GM12892 (cell line): ENCODE measurements at regions not wholly inside any gene's neighbourhood (a gene's known extent, or its start where the extent isn't known, plus 50 kb on each side); places are given as distances from the start of the nearest gene placed in this dataset.

Experiments
- POLR2A ChIP-seq: IDR thresholded peaks from 2 replicates; pipeline ENCODE4 v1.6.1; 2011; ENCODE audit warnings: low read depth, low read length, control low read depth
- POLR2AphosphoS5 ChIP-seq: IDR thresholded peaks from 2 replicates; pipeline ENCODE4 v1.6.1; 2011; ENCODE audit warnings: low read depth, low read length, control low read depth

DNA sequence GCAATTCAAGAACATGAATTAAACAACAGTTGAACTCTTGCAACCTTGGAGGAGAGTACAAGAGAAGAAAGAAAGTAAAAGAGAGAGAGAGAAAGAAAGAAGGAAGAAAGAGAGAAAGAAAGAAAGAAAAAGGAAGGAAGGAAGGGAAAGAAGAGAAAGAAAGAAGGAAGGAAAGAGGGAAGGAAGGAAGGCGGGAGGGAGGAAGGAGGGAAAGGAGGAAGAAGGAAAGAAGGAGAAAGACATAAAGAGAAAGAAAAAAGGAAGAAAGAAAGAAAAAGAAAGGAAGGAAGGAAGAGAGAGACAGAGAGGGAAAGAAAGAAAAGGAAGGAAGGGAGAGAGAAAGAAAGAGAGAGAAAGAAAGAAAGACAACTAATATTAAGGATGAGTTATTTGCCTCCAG, 1106.7 kb downstream of the TYW1 start:
- TF ChIP-seq POLR2A = no peak
- no peak for TF ChIP-seq POLR2AphosphoS5
